A673 (cell line): ENCODE measurements at regions not wholly inside any gene's neighbourhood (a gene's known extent, or its start where the extent isn't known, plus 50 kb on each side); places are given as distances from the start of the nearest gene placed in this dataset.

Experiments used
- BruUV-seq: library from RNA; stranded (reverse); fragments of 400-500 nt; replicated peaks from 2 replicates; lab custom pipeline; 2021; lab: Mats Ljungman, UMichigan
- CTCF ChIA-PET: fragments of 300-600 bp; sonication (Branson Sonifier 250); formaldehyde crosslinking; loops from one replicate; lab custom pipeline; 2022; ENCODE audit warnings: antibody characterized with exemption; lab: Charles Lee
- POLR2A ChIA-PET: fragments of 300-600 bp; sonication (Branson Sonifier 250); formaldehyde crosslinking; loops from one replicate; lab custom pipeline; 2022; ENCODE audit warnings: antibody characterized with exemption; ENCODE audit not compliant: low non-redundant PET; lab: Charles Lee
- DNase-seq: peaks from one replicate; pipeline ENCODE4 v3.0.0-alpha.2; 2015; ENCODE audit warnings: low spot score
- H3K27ac ChIP-seq: fragments of 200-600 bp; sonication (generic); 2 replicates; pipeline ENCODE4 v1.5.1; 2016; ENCODE audit warnings: mixed run types, low read depth, mild to moderate bottlenecking, mixed read lengths, antibody characterized with exemption, low read length; ENCODE audit not compliant: poor library complexity, severe bottlenecking
- H3K27me3 ChIP-seq: fragments of 200-600 bp; sonication (generic); replicated peaks from 2 replicates; pipeline ENCODE4 v1.6.1; 2017; ENCODE audit warnings: mixed run types, low read depth, mild to moderate bottlenecking, mixed read lengths, antibody characterized with exemption, low read length; ENCODE audit not compliant: insufficient read depth, poor library complexity
- H3K36me3 ChIP-seq: fragments of 200-600 bp; sonication (generic); 2 replicates; pipeline ENCODE4 v1.6.1; 2016; ENCODE audit warnings: mixed run types, mild to moderate bottlenecking, mixed read lengths, antibody characterized with exemption, low read length; ENCODE audit not compliant: insufficient read depth, poor library complexity, severe bottlenecking
- H3K4me1 ChIP-seq: fragments of 200-600 bp; sonication (generic); 2 replicates; pipeline ENCODE4 v1.6.1; 2017; ENCODE audit warnings: mixed run types, mild to moderate bottlenecking, mixed read lengths, antibody characterized with exemption, low read length; ENCODE audit not compliant: insufficient read depth, poor library complexity, severe bottlenecking
- H3K4me3 ChIP-seq: fragments of 200-600 bp; sonication (generic); 2 replicates; pipeline ENCODE4 v1.5.1; 2016; ENCODE audit warnings: low read depth, mixed run types, mild to moderate bottlenecking, mixed read lengths, low read length; ENCODE audit not compliant: poor library complexity, severe bottlenecking
- H3K9me3 ChIP-seq: fragments of 200-600 bp; sonication (generic); 2 replicates; pipeline ENCODE4 v1.6.1; 2016; ENCODE audit warnings: mixed run types, low read depth, mild to moderate bottlenecking, mixed read lengths, antibody characterized with exemption, low read length; ENCODE audit not compliant: poor library complexity, severe bottlenecking
- CTCF ChIP-seq: fragments of 300-800, 200-600 bp; sonication (generic); conservative IDR thresholded peaks from 2 replicates; pipeline ENCODE4 v1.5.1; 2017; ENCODE audit warnings: low read depth, mild to moderate bottlenecking, antibody characterized with exemption, low read length, moderate library complexity, mixed read lengths
- EZH2 ChIP-seq: fragments of 200-600 bp; sonication (generic); IDR thresholded peaks from 2 replicates; pipeline ENCODE4 v1.6.1; 2017; ENCODE audit warnings: borderline replicate concordance, low read depth, mild to moderate bottlenecking, mixed read lengths, antibody characterized with exemption, low read length; ENCODE audit not compliant: poor library complexity, severe bottlenecking
- intact Hi-C: fragments of 100-400 bp; cut with micrococcal nuclease; formaldehyde crosslinking; loops from one replicate; pipeline ENCODE4 v1.10.0; 2022; ENCODE audit not compliant: unreplicated experiment

DNA sequence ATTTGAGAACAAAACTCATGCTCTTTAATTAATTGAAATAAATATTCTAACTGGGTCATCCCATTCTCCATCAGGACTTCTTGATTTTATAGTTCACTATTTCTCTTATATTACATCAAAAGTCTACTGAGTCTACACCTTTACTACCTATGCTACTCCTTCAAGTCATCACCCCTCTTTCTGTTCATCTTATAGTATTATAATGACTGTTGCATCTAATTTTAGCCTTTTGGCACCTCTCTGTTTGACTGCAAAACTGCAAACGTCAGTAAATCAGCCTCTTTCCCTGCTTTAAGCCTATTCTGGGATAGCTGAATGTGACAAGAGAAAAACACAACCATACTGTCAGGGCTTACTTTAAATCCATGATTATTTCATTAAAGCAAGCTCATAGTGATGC, 639.1 kb downstream of the GABRG1 start:
- Histone ChIP-seq H3K27me3 (no peaks in the 10 kb centered on the region), H3K4me3 (no peak overlapping the region), H3K9me3 (no peaks in the 10 kb centered on the region), H3K4me1 (no peaks in the 10 kb centered on the region), H3K27ac (no peak overlapping the region), H3K36me3 (no peaks in the 10 kb centered on the region)
- ChIA-PET POLR2A (no interaction called here), CTCF (no interaction called here)
- BruUV-seq: no TSS peak
- DNase-seq: no peak
- TF ChIP-seq CTCF (no peak), EZH2 (no peak)
- intact Hi-C loops: no loop called here

- Histone ChIP-seq H3K36me3 (no peaks in the 10 kb centered on the region), H3K4me3 (no peak overlapping the region), H3K27me3 (no peaks in the 10 kb centered on the region), H3K9me3 (no peaks in the 10 kb centered on the region), H3K4me1 (no peaks in the 10 kb centered on the region), H3K27ac (no peak overlapping the region)
- no peak for DNase-seq
- BruUV-seq: no TSS peak
- CTCF ChIA-PET: no interaction called here
- POLR2A ChIA-PET: no interaction called here
- TF ChIP-seq CTCF (no peak), EZH2 (no peak)
- intact Hi-C loops: no loop called here
These were observed 641.5 kb downstream of the GABRG1 start for GRCh38 chr4:45482346-45482745.

DNA sequence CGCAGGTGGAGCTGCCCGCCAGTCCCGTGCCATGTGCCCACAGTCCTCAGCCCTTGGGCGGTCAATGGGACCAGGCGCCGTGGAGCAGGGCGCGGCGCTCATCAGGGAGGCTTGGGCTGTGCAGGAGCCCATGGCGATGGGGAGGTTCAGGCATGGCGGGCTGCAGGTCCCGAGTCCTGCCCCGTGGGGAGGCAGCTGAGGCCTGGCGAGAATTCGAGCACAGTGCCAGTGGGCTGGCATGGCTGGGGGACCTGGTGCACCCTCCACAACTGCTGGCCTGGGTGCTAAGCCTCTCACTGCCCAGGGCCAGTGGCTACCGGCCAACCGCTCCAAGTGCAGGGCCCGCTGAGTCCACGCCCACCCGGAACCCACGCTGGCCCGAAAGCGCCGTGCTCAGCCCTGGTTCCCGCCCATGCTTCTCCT, 646.5 kb downstream of the GABRG1 start:
- POLR2A ChIA-PET: no interaction called here
- no peak for TF ChIP-seq CTCF
- no peak for TF ChIP-seq EZH2
- CTCF ChIA-PET: no interaction called here

More for the DNA sequence above, 646.5 kb downstream of the GABRG1 start:
- BruUV-seq: no TSS peak
- no peak overlapping the region for H3K27ac ChIP-seq
- H3K4me1 ChIP-seq: no peaks in the 10 kb centered on the region
- H3K36me3 ChIP-seq: no peaks in the 10 kb centered on the region
- intact Hi-C loops: no loop called here
- no peaks in the 10 kb centered on the region for H3K9me3 ChIP-seq
- H3K4me3 ChIP-seq: no peak overlapping the region
- no peaks in the 10 kb centered on the region for H3K27me3 ChIP-seq
- DNase-seq: no peak
